IMR-90 (cell line): ENCODE measurements at regions not wholly inside any gene's neighbourhood (a gene's known extent, or its start where the extent isn't known, plus 50 kb on each side); places are given as distances from the start of the nearest gene placed in this dataset.

ENCODE experiments used
- ATAC-seq: fragments of 200-7000 bp; cut with Tn5 transposase; 2 replicates; pipeline ENCODE4 v1.9.1; 2020; ENCODE audit warnings: low read depth, mild to moderate bottlenecking, moderate library complexity
- BruUV-seq: library from RNA; stranded (reverse); fragments of 400-500 nt; replicated peaks from 2 replicates; lab custom pipeline; 2021; lab: Mats Ljungman, UMichigan
- CTCF ChIA-PET: fragments of 300-600 bp; formaldehyde crosslinking; extraction: SDS; loops from one replicate; lab custom pipeline; 2021; ENCODE audit warnings: antibody characterized with exemption; lab: Yijun Ruan, JAX
- POLR2A ChIA-PET: fragments of 300-600 bp; sonication (Branson Sonifier 250); formaldehyde crosslinking; loops from one replicate; lab custom pipeline; 2022; ENCODE audit warnings: antibody characterized with exemption; ENCODE audit not compliant: unreplicated experiment; lab: Charles Lee
- DNase-seq: peaks from one replicate; pipeline ENCODE4 v3.0.0; 2013
- H2AFZ ChIP-seq: replicated peaks from 2 replicates; pipeline ENCODE3; 2013; ENCODE audit warnings: low read length, mild to moderate bottlenecking; ENCODE audit not compliant: poor library complexity
- H2AK5ac ChIP-seq: 2 replicates; pipeline ENCODE4 v1.6.1; 2013; ENCODE audit warnings: low read depth, low read length, inconsistent platforms
- H2AK9ac ChIP-seq: replicated peaks from 2 replicates; pipeline ENCODE3; 2013; ENCODE audit warnings: mild to moderate bottlenecking, low read depth, low read length, moderate library complexity; ENCODE audit not compliant: poor library complexity
- H2BK120ac ChIP-seq: 2 replicates; pipeline ENCODE4 v1.6.1; 2013; ENCODE audit warnings: low read depth, low read length, inconsistent platforms
- H2BK15ac ChIP-seq: 3 replicates; pipeline ENCODE4 v1.6.1; 2013; ENCODE audit warnings: low read depth, low read length, inconsistent platforms
- H2BK20ac ChIP-seq: 2 replicates; pipeline ENCODE4 v1.6.1; 2013; ENCODE audit warnings: low read depth, mild to moderate bottlenecking, inconsistent platforms, low read length, moderate library complexity
- H2BK5ac ChIP-seq: 2 replicates; pipeline ENCODE4 v1.6.1; 2013; ENCODE audit warnings: mild to moderate bottlenecking, low read depth, low read length, inconsistent platforms; ENCODE audit not compliant: poor library complexity, severe bottlenecking
- H3K14ac ChIP-seq: replicated peaks from 2 replicates; pipeline ENCODE4 v1.6.1; 2013; ENCODE audit warnings: low read depth, low read length, inconsistent platforms
- H3K18ac ChIP-seq: 2 replicates; pipeline ENCODE4 v1.6.1; 2013; ENCODE audit warnings: low read depth, low read length, control low read depth
- H3K23ac ChIP-seq: 2 replicates; pipeline ENCODE4 v1.6.1; 2013; ENCODE audit warnings: low read depth, low read length, inconsistent platforms
- H3K27ac ChIP-seq: 2 replicates; pipeline ENCODE4 v1.5.1; 2013; ENCODE audit warnings: mild to moderate bottlenecking, control low read depth, low read length; ENCODE audit not compliant: insufficient read depth
- H3K27me3 ChIP-seq: 2 replicates; pipeline ENCODE4 v1.6.1; 2013; ENCODE audit warnings: low read length; ENCODE audit not compliant: control insufficient read depth, insufficient read depth
- H3K36me3 ChIP-seq: 2 replicates; pipeline ENCODE4 v1.6.1; 2013; ENCODE audit warnings: low read length, mixed read lengths; ENCODE audit not compliant: control insufficient read depth, insufficient read depth
- H3K4ac ChIP-seq: 2 replicates; pipeline ENCODE4 v1.6.1; 2013; ENCODE audit warnings: low read depth, low read length, inconsistent platforms
- H3K4me1 ChIP-seq: 2 replicates; pipeline ENCODE4 v1.6.1; 2013; ENCODE audit warnings: low read length, mixed read lengths; ENCODE audit not compliant: control insufficient read depth, insufficient read depth
- H3K4me2 ChIP-seq: 2 replicates; pipeline ENCODE4 v1.6.1; 2013; ENCODE audit warnings: low read depth, mild to moderate bottlenecking, control low read depth, low read length, moderate library complexity
- H3K4me3 ChIP-seq: 2 replicates; pipeline ENCODE4 v1.5.1; 2013; ENCODE audit warnings: low read depth, mild to moderate bottlenecking, control low read depth, low read length, moderate library complexity; ENCODE audit not compliant: insufficient read depth
- H3K56ac ChIP-seq: 2 replicates; pipeline ENCODE4 v1.6.1; 2013; ENCODE audit warnings: low read length, inconsistent platforms; ENCODE audit not compliant: insufficient read depth; ENCODE audit errors: extremely low read depth
- H3K79me1 ChIP-seq, 2 experiments: 2 replicates each; pipeline ENCODE4 v1.6.1; 2013; ENCODE audit warnings: low read length in 2 of 2, inconsistent platforms in 1 of 2, low read depth in 1 of 2
- H3K9ac ChIP-seq: 2 replicates; pipeline ENCODE4 v1.6.1; 2013; ENCODE audit warnings: low read depth, low read length, control low read depth
- H3K9me1 ChIP-seq: 2 replicates; pipeline ENCODE4 v1.6.1; 2013; ENCODE audit warnings: low read length, inconsistent platforms; ENCODE audit not compliant: insufficient read depth
- H3K9me3 ChIP-seq: 2 replicates; pipeline ENCODE4 v1.6.1; 2013; ENCODE audit warnings: low read length; ENCODE audit not compliant: control insufficient read depth, insufficient read depth
- H4K20me1 ChIP-seq: 2 replicates; pipeline ENCODE4 v1.6.1; 2013; ENCODE audit warnings: low read length, inconsistent platforms; ENCODE audit not compliant: insufficient read depth
- H4K5ac ChIP-seq: 2 replicates; pipeline ENCODE4 v1.6.1; 2013; ENCODE audit warnings: mild to moderate bottlenecking, low read depth, low read length, control low read depth
- H4K8ac ChIP-seq, 2 experiments: 2 replicates each; pipeline ENCODE4 v1.6.1; 2013; ENCODE audit warnings: low read depth in 2 of 2, low read length in 2 of 2, control low read depth in 1 of 2, inconsistent platforms in 1 of 2
- H4K91ac ChIP-seq: 2 replicates; pipeline ENCODE4 v1.6.1; 2013; ENCODE audit warnings: low read depth, low read length, inconsistent platforms; ENCODE audit not compliant: insufficient read depth
- BHLHE40 ChIP-seq: fragments of 150-350 bp; IDR thresholded peaks from 2 replicates; pipeline ENCODE4 v1.6.1; 2016; ENCODE audit warnings: mild to moderate bottlenecking, low read depth, low read length
- CEBPB ChIP-seq: IDR thresholded peaks from 2 replicates; pipeline ENCODE4 v1.6.1; 2012; ENCODE audit warnings: low read depth, low read length, improper control_type of control experiment
- CHD1 ChIP-seq: IDR thresholded peaks from 2 replicates; pipeline ENCODE4 v1.6.1; 2012; ENCODE audit warnings: low read depth, low read length, improper control_type of control experiment
- CTCF ChIP-seq: conservative IDR thresholded peaks from 2 replicates; pipeline ENCODE4 v1.5.1; 2012; ENCODE audit warnings: mild to moderate bottlenecking, low read depth, low read length, improper control_type of control experiment
- ELK1 ChIP-seq: fragments of 150-350 bp; IDR thresholded peaks from 2 replicates; pipeline ENCODE4 v1.6.1; 2016; ENCODE audit warnings: low read depth, mild to moderate bottlenecking, low read length, moderate library complexity, borderline replicate concordance
- FOS ChIP-seq: fragments of 150-350 bp; IDR thresholded peaks from 2 replicates; pipeline ENCODE4 v1.6.1; 2016; ENCODE audit warnings: low read depth, low read length
- MAFK ChIP-seq: IDR thresholded peaks from 2 replicates; pipeline ENCODE4 v1.6.1; 2012; ENCODE audit warnings: low read depth, low read length, improper control_type of control experiment
- MAZ ChIP-seq: IDR thresholded peaks from 2 replicates; pipeline ENCODE4 v1.6.1; 2012; ENCODE audit warnings: low read depth, mild to moderate bottlenecking, low read length, improper control_type of control experiment, moderate library complexity, borderline replicate concordance
- MXI1 ChIP-seq: IDR thresholded peaks from 2 replicates; pipeline ENCODE4 v1.6.1; 2012; ENCODE audit warnings: low read depth, mild to moderate bottlenecking, low read length, moderate library complexity, borderline replicate concordance
- NFE2L2 ChIP-seq: fragments of 150-350 bp; IDR thresholded peaks from 2 replicates; pipeline ENCODE4 v1.6.1; 2016; ENCODE audit warnings: low read depth, mild to moderate bottlenecking, low read length
- POLR2A ChIP-seq: IDR thresholded peaks from 2 replicates; pipeline ENCODE4 v1.6.1; 2012; ENCODE audit warnings: mild to moderate bottlenecking, low read depth, low read length
- RAD21 ChIP-seq: IDR thresholded peaks from 2 replicates; pipeline ENCODE4 v1.6.1; 2012; ENCODE audit warnings: low read length, improper control_type of control experiment
- RCOR1 ChIP-seq: IDR thresholded peaks from 2 replicates; pipeline ENCODE4 v1.6.1; 2012; ENCODE audit warnings: mild to moderate bottlenecking, low read length, improper control_type of control experiment; ENCODE audit not compliant: insufficient replicate concordance
- RFX5 ChIP-seq: IDR thresholded peaks from 2 replicates; pipeline ENCODE4 v1.8.0; 2012; ENCODE audit warnings: low read depth, mild to moderate bottlenecking, low read length, moderate library complexity
- SMC3 ChIP-seq: fragments of 150-350 bp; IDR thresholded peaks from 2 replicates; pipeline ENCODE4 v1.6.1; 2016; ENCODE audit warnings: low read depth, mild to moderate bottlenecking, antibody characterized with exemption, low read length, moderate library complexity
- USF2 ChIP-seq: fragments of 150-350 bp; IDR thresholded peaks from 2 replicates; pipeline ENCODE4 v1.6.1; 2017; ENCODE audit warnings: mild to moderate bottlenecking, antibody characterized with exemption, low read length, low read depth
- WGBS, 2 experiments: methylation state at CpG; one replicate each; pipeline versions ENCODE4 v1.1.5 to v1.1.7; 2013; ENCODE audit warnings: missing lambda C conversion rate in 2 of 2; ENCODE audit not compliant: insufficient read length in 1 of 2; ENCODE audit errors: extremely low coverage in 2 of 2; 5-methylcytosine and 5-hydroxymethylcytosine counted together
- dilution Hi-C: fragments of 300-500 bp; cut with HindIII; formaldehyde crosslinking; loops from one replicate; pipeline ENCODE4 v1.14.3; 2018; ENCODE audit warnings: low sequenced_read_pairs; ENCODE audit not compliant: unreplicated experiment
- in situ Hi-C: fragments of 300-500 bp; cut with MboI; formaldehyde crosslinking; loops from 3 replicates; pipeline ENCODE4 v1.14.3; 2019; ENCODE audit warnings: low sequenced_read_pairs, inconsistent platforms, mixed read lengths
- intact Hi-C: fragments of 100-400 bp; cut with micrococcal nuclease; formaldehyde crosslinking; loops from 2 replicates; pipeline ENCODE4 v1.10.0; 2022

- no peak overlapping the region for H3K56ac ChIP-seq
- no peak overlapping the region for H4K5ac ChIP-seq
- WGBS, 2 experiments: no CpG with 5 or more reads among the region's 2 CpGs
- no peaks in the 10 kb centered on the region for H4K20me1 ChIP-seq
- no peak overlapping the region for H2BK15ac ChIP-seq
- no peak for ATAC-seq
- H3K4me2 ChIP-seq: no peak overlapping the region
- H4K91ac ChIP-seq: no peak overlapping the region
- no peak for DNase-seq
- H3K9me3 ChIP-seq: peaks cover 5% of the 10 kb centered on the region; the same call in 1 of the 2 replicates
- no peak overlapping the region for H2AK9ac ChIP-seq
- no peak overlapping the region for H3K14ac ChIP-seq
- H3K79me1 ChIP-seq: no peaks in the 10 kb centered on the region
- intact Hi-C loops (no loop called here), dilution Hi-C loops (no loop called here), in situ Hi-C loops (no loop called here)
- no peak overlapping the region for H2AFZ ChIP-seq
- H3K4me1 ChIP-seq: no peaks in the 10 kb centered on the region
- ChIA-PET POLR2A (no interaction called here), CTCF (no interaction called here)
- TF ChIP-seq MAZ (no peak), POLR2A (no peak), CTCF (no peak), NFE2L2 (no peak), RCOR1 (no peak), MXI1 (no peak), CHD1 (no peak), RAD21 (no peak), CEBPB (no peak), RFX5 (no peak), FOS (no peak), USF2 (no peak), SMC3 (no peak), BHLHE40 (no peak), MAFK (no peak), ELK1 (no peak)
- no peak overlapping the region for H3K4ac ChIP-seq
- BruUV-seq: no TSS peak
- H3K9me1 ChIP-seq: no peaks in the 10 kb centered on the region
- no peaks in the 10 kb centered on the region for H3K27me3 ChIP-seq
- no peak overlapping the region for H2BK5ac ChIP-seq
- H3K9ac ChIP-seq: no peak overlapping the region
- no peak overlapping the region for H3K4me3 ChIP-seq
- no peak overlapping the region for H3K23ac ChIP-seq
- no peak overlapping the region for H2BK120ac ChIP-seq
- H2AK5ac ChIP-seq: no peak overlapping the region
- no peak overlapping the region for H3K27ac ChIP-seq
- H2BK20ac ChIP-seq: no peak overlapping the region
- no peak overlapping the region for H3K18ac ChIP-seq
- H4K8ac ChIP-seq: no peak overlapping the region
- no peaks in the 10 kb centered on the region for H3K36me3 ChIP-seq
These were observed 526.6 kb upstream of the GHITM start for GRCh38 chr10:83612746-83613145.
